HUES64 (cell line): ENCODE measurements at regions not wholly inside any gene's neighbourhood (a gene's known extent, or its start where the extent isn't known, plus 50 kb on each side); places are given as distances from the start of the nearest gene placed in this dataset.

ENCODE experiments used
- H3K27ac ChIP-seq: 2 replicates; pipeline ENCODE4 v1.7.0; 2013; ENCODE audit warnings: low read depth, low read length, inconsistent platforms
- H3K27me3 ChIP-seq: 2 replicates; pipeline ENCODE4 v1.6.1; 2013; ENCODE audit warnings: mild to moderate bottlenecking, low read length; ENCODE audit not compliant: insufficient read depth
- H3K36me3 ChIP-seq: 2 replicates; pipeline ENCODE4 v1.6.1; 2013; ENCODE audit warnings: mild to moderate bottlenecking, low read length; ENCODE audit not compliant: insufficient read depth
- H3K4me1 ChIP-seq: 2 replicates; pipeline ENCODE4 v1.6.1; 2013; ENCODE audit warnings: mild to moderate bottlenecking, low read length, moderate library complexity; ENCODE audit not compliant: insufficient read depth
- H3K4me3 ChIP-seq: 2 replicates; pipeline ENCODE4 v1.5.1; 2013; ENCODE audit warnings: mild to moderate bottlenecking, low read length, moderate library complexity
- H3K9ac ChIP-seq: 2 replicates; pipeline ENCODE4 v1.6.1; 2013; ENCODE audit warnings: mild to moderate bottlenecking, low read depth, low read length
- H3K9me3 ChIP-seq: 2 replicates; pipeline ENCODE4 v1.6.1; 2013; ENCODE audit warnings: low read depth, low read length; ENCODE audit not compliant: insufficient read depth
- WGBS: fragments of 150-250, 120-280 bp; methylation state at CpG from one replicate; pipeline ENCODE4 v1.1.7; 2013; ENCODE audit warnings: missing lambda C conversion rate; 5-methylcytosine and 5-hydroxymethylcytosine counted together

- Histone ChIP-seq H3K4me1 (no peaks in the 10 kb centered on the region), H3K27me3 (no peaks in the 10 kb centered on the region), H3K36me3 (no peaks in the 10 kb centered on the region), H3K9ac (no peak overlapping the region), H3K9me3 (no peaks in the 10 kb centered on the region), H3K4me3 (no peak overlapping the region), H3K27ac (no peak overlapping the region)
- 100% methylated on average over 2 of the region's 2 CpGs for WGBS
These were observed 613.2 kb upstream of the ACVR2A start for GRCh38 chr2:147231607-147232006.

GRCh38 chr2:147231081-147231480 lies 613.7 kb upstream of the ACVR2A start:
- no peak overlapping the region for H3K27ac ChIP-seq
- 96% methylated on average over 1 of the region's 1 CpG for WGBS
- no peaks in the 10 kb centered on the region for H3K27me3 ChIP-seq
- no peak overlapping the region for H3K4me3 ChIP-seq
- no peaks in the 10 kb centered on the region for H3K4me1 ChIP-seq
- H3K36me3 ChIP-seq, result no peaks in the 10 kb centered on the region
- no peaks in the 10 kb centered on the region for H3K9me3 ChIP-seq
- no peak overlapping the region for H3K9ac ChIP-seq

- no peaks in the 10 kb centered on the region for H3K27me3 ChIP-seq
- no peaks in the 10 kb centered on the region for H3K9me3 ChIP-seq
- WGBS, result 96% methylated on average over 2 of the region's 2 CpGs
- no peak overlapping the region for H3K4me3 ChIP-seq
- H3K27ac ChIP-seq, result no peak overlapping the region
- H3K9ac ChIP-seq, result no peak overlapping the region
- no peaks in the 10 kb centered on the region for H3K36me3 ChIP-seq
- peaks cover 10% of the 10 kb centered on the region; the same call in 1 of the 2 replicates for H3K4me1 ChIP-seq
These were observed 617.5 kb upstream of the ACVR2A start for GRCh38 chr2:147227313-147227712.

- Histone ChIP-seq H3K36me3 (no peaks in the 10 kb centered on the region), H3K4me1 (peaks cover 10% of the 10 kb centered on the region; the same call in 1 of the 2 replicates), H3K27ac (no peak overlapping the region), H3K9ac (no peak overlapping the region), H3K27me3 (no peaks in the 10 kb centered on the region), H3K4me3 (no peak overlapping the region), H3K9me3 (0 out of 2 replicates have a peak, but pooled peaks cover 7% of the 10 kb centered on the region)
- WGBS, result 91% methylated on average over 1 of the region's 2 CpGs
These were observed 620.8 kb upstream of the ACVR2A start for GRCh38 chr2:147224070-147224469.

- H3K4me3 ChIP-seq, result no peak overlapping the region
- H3K4me1 ChIP-seq, result peaks cover 10% of the 10 kb centered on the region; the same call in 1 of the 2 replicates
- no peaks in the 10 kb centered on the region for H3K36me3 ChIP-seq
- H3K9me3 ChIP-seq, result peaks cover 12% of the 10 kb centered on the region; the same call in 1 of the 2 replicates
- H3K9ac ChIP-seq, result no peak overlapping the region
- no peaks in the 10 kb centered on the region for H3K27me3 ChIP-seq
- H3K27ac ChIP-seq, result no peak overlapping the region
- 92% methylated on average over 1 of the region's 2 CpGs for WGBS
These were observed 621.2 kb upstream of the ACVR2A start for GRCh38 chr2:147223553-147224060.

DNA sequence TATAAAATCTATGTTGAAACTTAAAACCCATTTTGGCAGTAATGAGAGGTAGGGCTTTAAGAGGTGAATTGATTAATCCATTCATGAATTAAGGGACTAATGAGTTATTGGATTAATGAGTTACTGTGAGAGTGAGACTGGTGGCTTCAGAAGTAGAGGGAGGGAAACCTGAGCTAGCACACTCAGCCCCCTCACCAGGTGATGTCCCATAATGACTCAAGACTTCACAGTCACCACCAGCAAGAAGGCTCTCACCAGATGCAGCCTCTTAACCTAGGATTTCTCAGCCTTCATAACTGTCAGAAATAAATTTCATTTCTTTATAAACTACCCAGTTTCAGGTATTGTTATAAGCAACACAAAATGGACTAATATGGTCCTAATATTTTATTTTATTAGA lies 621.7 kb upstream of the ACVR2A start:
- peaks cover 17% of the 10 kb centered on the region for H3K9me3 ChIP-seq
- no peak overlapping the region for H3K4me3 ChIP-seq
- H3K27ac ChIP-seq, result no peak overlapping the region
- peaks cover 10% of the 10 kb centered on the region; the same call in 1 of the 2 replicates for H3K4me1 ChIP-seq
- no peak overlapping the region for H3K9ac ChIP-seq
- no peaks in the 10 kb centered on the region for H3K36me3 ChIP-seq
- H3K27me3 ChIP-seq, result no peaks in the 10 kb centered on the region

DNA sequence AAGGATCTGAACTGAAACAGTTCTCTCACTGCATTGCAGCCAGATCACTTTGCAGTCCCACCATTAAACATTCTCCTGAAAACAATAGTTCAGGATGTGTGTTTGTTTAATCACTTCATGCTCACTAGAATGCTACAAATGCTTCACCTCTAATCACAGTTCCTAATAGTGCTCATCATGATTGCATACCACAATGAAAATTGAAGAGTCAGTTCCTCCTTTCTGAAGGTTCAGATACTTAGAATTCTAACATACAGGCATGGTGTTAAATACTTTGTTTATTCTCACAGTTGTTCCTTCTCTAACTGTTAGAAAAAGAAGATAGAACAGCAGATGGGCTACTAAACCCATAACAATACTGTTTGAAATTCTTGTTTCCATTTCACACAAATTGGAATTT lies 622.3 kb upstream of the ACVR2A start:
- no peaks in the 10 kb centered on the region for H3K36me3 ChIP-seq
- no peak overlapping the region for H3K9ac ChIP-seq
- peaks cover 23% of the 10 kb centered on the region for H3K9me3 ChIP-seq
- H3K27ac ChIP-seq, result no peak overlapping the region
- H3K4me1 ChIP-seq, result peaks cover 10% of the 10 kb centered on the region; the same call in 1 of the 2 replicates
- H3K27me3 ChIP-seq, result no peaks in the 10 kb centered on the region
- no peak overlapping the region for H3K4me3 ChIP-seq

DNA sequence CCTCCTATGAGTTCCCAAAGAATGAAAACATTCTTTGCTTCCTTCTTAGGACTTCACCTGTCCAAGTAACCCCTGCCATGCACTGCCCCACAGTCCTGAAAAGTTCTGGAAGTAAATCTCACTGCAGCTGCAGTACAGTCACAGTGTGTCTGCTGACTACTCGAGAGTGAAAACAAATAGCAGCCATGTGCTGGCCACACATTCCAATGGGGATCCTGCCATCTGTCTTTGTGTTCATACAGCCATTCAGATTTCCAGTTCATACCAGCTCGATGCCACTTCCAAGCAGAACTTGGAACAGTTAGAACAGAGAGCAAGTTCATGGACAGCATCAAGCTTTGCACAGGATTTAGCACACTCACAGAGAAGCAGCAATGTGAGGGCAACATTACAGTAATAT lies 629.9 kb upstream of the ACVR2A start:
- WGBS, result 89% methylated on average over 2 of the region's 2 CpGs
- Histone ChIP-seq H3K27ac (no peak overlapping the region), H3K27me3 (no peaks in the 10 kb centered on the region), H3K9me3 (peaks cover 21% of the 10 kb centered on the region), H3K36me3 (no peaks in the 10 kb centered on the region), H3K4me3 (no peak overlapping the region), H3K4me1 (no peaks in the 10 kb centered on the region), H3K9ac (no peak overlapping the region)

DNA sequence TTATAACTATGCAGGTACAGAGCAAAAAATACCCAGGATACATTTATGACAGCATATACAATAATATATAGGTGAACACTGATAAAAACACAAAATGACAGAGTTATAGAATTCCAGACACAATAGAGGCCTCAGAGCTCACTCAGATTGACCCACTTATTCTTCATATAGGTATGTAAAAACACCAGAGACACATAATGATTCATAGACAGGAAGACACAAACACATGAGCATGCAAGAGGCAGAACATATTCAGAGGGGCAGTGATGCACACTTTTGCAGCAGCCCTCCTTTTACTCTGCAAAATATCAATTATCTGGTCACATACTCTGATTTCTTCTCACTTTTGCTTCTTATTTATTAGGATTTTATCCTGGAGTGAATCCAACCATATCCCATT lies 633.3 kb upstream of the ACVR2A start:
- Histone ChIP-seq H3K4me3 (no peak overlapping the region), H3K27ac (no peak overlapping the region), H3K27me3 (no peaks in the 10 kb centered on the region), H3K36me3 (no peaks in the 10 kb centered on the region), H3K9ac (no peak overlapping the region), H3K9me3 (no peaks in the 10 kb centered on the region), H3K4me1 (no peaks in the 10 kb centered on the region)

GRCh38 chr2:147204102-147204501 lies 640.7 kb upstream of the ACVR2A start:
- Histone ChIP-seq H3K4me3 (no peak overlapping the region), H3K4me1 (peaks cover 15% of the 10 kb centered on the region), H3K9ac (no peak overlapping the region), H3K27me3 (no peaks in the 10 kb centered on the region), H3K9me3 (no peaks in the 10 kb centered on the region; the same call in 1 of the 2 replicates), H3K27ac (no peak overlapping the region), H3K36me3 (no peaks in the 10 kb centered on the region)

- H3K4me3 ChIP-seq, result no peak overlapping the region
- no peaks in the 10 kb centered on the region for H3K27me3 ChIP-seq
- H3K9ac ChIP-seq, result no peak overlapping the region
- H3K36me3 ChIP-seq, result no peaks in the 10 kb centered on the region
- no peak overlapping the region for H3K27ac ChIP-seq
- H3K9me3 ChIP-seq, result no peaks in the 10 kb centered on the region
- H3K4me1 ChIP-seq, result peaks cover 39% of the 10 kb centered on the region
- 86% methylated on average over 5 of the region's 5 CpGs for WGBS
These were observed 646.1 kb upstream of the ACVR2A start for GRCh38 chr2:147198651-147199171.
